ENCODE measurements at regions not wholly inside any gene's neighbourhood (a gene's known extent, or its start where the extent isn't known, plus 50 kb on each side); places are given as distances from the start of the nearest gene placed in this dataset.

DNA sequence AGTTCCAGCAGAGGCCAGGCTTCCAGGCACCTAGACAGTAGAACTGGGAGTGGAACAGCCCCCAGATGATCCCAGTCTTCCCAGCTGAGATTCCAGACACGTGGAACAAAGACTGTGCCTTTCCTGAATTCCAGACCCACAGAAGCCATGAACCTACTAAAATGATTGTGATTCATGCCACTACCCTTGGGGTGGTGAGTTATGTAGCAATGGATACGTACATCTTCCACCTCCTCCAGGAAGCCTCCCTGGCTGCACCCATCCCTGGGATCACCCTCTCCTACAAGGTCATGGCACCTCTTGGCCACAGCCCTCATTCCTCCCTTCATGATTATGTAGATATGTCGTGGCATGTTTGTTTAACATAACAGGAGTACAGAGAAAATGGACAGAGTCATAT is 83.4 kb downstream of the NPTX2 start:
- no peaks in the 10 kb centered on the region for H3K27me3 ChIP-seq (replicated peaks)
- H3K4me3 ChIP-seq (ENCODE audit: low read depth, low read length) = no peak overlapping the region
- in situ Hi-C loops (cut with HindIII; ENCODE audit: low pct_ligation_motif_present, low sequenced_read_pairs) = no loop called here
- TF ChIP-seq, protein P1, sequence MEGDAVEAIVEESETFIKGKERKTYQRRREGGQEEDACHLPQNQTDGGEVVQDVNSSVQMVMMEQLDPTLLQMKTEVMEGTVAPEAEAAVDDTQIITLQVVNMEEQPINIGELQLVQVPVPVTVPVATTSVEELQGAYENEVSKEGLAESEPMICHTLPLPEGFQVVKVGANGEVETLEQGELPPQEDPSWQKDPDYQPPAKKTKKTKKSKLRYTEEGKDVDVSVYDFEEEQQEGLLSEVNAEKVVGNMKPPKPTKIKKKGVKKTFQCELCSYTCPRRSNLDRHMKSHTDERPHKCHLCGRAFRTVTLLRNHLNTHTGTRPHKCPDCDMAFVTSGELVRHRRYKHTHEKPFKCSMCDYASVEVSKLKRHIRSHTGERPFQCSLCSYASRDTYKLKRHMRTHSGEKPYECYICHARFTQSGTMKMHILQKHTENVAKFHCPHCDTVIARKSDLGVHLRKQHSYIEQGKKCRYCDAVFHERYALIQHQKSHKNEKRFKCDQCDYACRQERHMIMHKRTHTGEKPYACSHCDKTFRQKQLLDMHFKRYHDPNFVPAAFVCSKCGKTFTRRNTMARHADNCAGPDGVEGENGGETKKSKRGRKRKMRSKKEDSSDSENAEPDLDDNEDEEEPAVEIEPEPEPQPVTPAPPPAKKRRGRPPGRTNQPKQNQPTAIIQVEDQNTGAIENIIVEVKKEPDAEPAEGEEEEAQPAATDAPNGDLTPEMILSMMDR (IDR thresholded peaks at IDR 0.05; ENCODE audit: low read depth, low read length, missing control alignments) = no peak
- no peak overlapping the region for H3K27ac ChIP-seq
- no peak for DNase-seq
- no peaks in the 10 kb centered on the region for H3K36me3 ChIP-seq (replicated peaks)

DNA sequence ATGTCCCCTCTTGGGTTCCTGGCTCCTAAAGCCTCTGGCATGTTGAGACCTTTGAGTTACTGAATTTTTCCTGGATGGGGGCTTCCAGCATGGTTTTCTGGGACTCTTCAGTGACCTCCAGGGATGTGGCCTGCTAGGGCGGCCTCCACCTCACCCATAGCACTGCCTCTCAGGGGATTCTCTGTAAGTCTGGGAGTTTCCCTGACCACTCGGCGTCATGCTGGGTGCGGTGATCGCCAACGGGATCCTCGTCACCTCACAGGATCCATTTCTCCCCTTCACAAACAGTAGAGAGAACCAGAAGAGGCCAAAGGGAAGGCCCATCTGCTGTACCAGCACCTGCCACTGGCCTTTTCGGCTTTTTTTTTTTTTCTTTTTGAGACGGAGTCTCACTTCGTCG is 84.3 kb downstream of the NPTX2 start:
- Histone ChIP-seq H3K27ac (no peak overlapping the region), H3K36me3 (replicated peaks) (no peaks in the 10 kb centered on the region), H3K4me3 (ENCODE audit: low read depth, low read length) (no peak overlapping the region), H3K27me3 (replicated peaks) (no peaks in the 10 kb centered on the region)
- in situ Hi-C loops (cut with HindIII; ENCODE audit: low pct_ligation_motif_present, low sequenced_read_pairs) = no loop called here
- TF ChIP-seq, protein P1 (IDR thresholded peaks at IDR 0.05; ENCODE audit: low read depth, low read length, missing control alignments) = no peak
- no peak for DNase-seq

GRCh38 chr7:98702021-98702420 is 84.9 kb downstream of the NPTX2 start:
- H3K27me3 ChIP-seq (replicated peaks) = no peaks in the 10 kb centered on the region
- H3K4me3 ChIP-seq (ENCODE audit: low read depth, low read length) = no peak overlapping the region
- H3K27ac ChIP-seq = no peak overlapping the region
- TF ChIP-seq, protein P1 (IDR thresholded peaks at IDR 0.05; ENCODE audit: low read depth, low read length, missing control alignments) = no peak
- no peak for DNase-seq
- in situ Hi-C loops (cut with HindIII; ENCODE audit: low pct_ligation_motif_present, low sequenced_read_pairs) = no loop called here
- no peaks in the 10 kb centered on the region for H3K36me3 ChIP-seq (replicated peaks)

- TF ChIP-seq, protein P1 (IDR thresholded peaks at IDR 0.05; ENCODE audit: low read depth, low read length, missing control alignments) = no peak
- DNase-seq = no peak
- in situ Hi-C loops (cut with HindIII; ENCODE audit: low pct_ligation_motif_present, low sequenced_read_pairs) = no loop called here
- Histone ChIP-seq H3K36me3 (replicated peaks) (no peaks in the 10 kb centered on the region), H3K27me3 (replicated peaks) (no peaks in the 10 kb centered on the region), H3K4me3 (ENCODE audit: low read depth, low read length) (no peak overlapping the region), H3K27ac (no peak overlapping the region)
These were observed 86.8 kb downstream of the NPTX2 start for GRCh38 chr7:98703916-98704315.

- H3K36me3 ChIP-seq (replicated peaks) = no peaks in the 10 kb centered on the region
- H3K4me3 ChIP-seq (ENCODE audit: low read depth, low read length) = no peak overlapping the region
- TF ChIP-seq, protein P1 (IDR thresholded peaks at IDR 0.05; ENCODE audit: low read depth, low read length, missing control alignments) = no peak
- no peaks in the 10 kb centered on the region for H3K27me3 ChIP-seq (replicated peaks)
- no peak for DNase-seq
- H3K27ac ChIP-seq = no peak overlapping the region
- in situ Hi-C loops (cut with HindIII; ENCODE audit: low pct_ligation_motif_present, low sequenced_read_pairs) = no loop called here
These were observed 88.5 kb downstream of the NPTX2 start for GRCh38 chr7:98705626-98706025.

GRCh38 chr7:98707076-98707475 is 90.0 kb downstream of the NPTX2 start:
- Histone ChIP-seq H3K27me3 (replicated peaks) (no peaks in the 10 kb centered on the region), H3K36me3 (replicated peaks) (no peaks in the 10 kb centered on the region), H3K27ac (no peak overlapping the region), H3K4me3 (ENCODE audit: low read depth, low read length) (no peak overlapping the region)
- TF ChIP-seq, protein P1 (IDR thresholded peaks at IDR 0.05; ENCODE audit: low read depth, low read length, missing control alignments) = no peak
- in situ Hi-C loops (cut with HindIII; ENCODE audit: low pct_ligation_motif_present, low sequenced_read_pairs) = no loop called here
- DNase-seq = no peak

Data from brain microvascular endothelial cell (primary cell).